AG04449 (cell line): ENCODE measurements at regions not wholly inside any gene's neighbourhood (a gene's known extent, or its start where the extent isn't known, plus 50 kb on each side); places are given as distances from the start of the nearest gene placed in this dataset.

Experiments used
- CTCF ChIA-PET: fragments of 350-600 bp; formaldehyde crosslinking; extraction: SDS; loops from one replicate; lab custom pipeline; 2021; ENCODE audit warnings: antibody characterized with exemption; lab: Yijun Ruan, JAX
- POLR2A ChIA-PET: fragments of 400-600, 350-600 bp; formaldehyde crosslinking; extraction: SDS; loops from one replicate; lab custom pipeline; 2020; ENCODE audit warnings: antibody characterized with exemption, inconsistent platforms; lab: Yijun Ruan, JAX
- DNase-seq: peaks from one replicate; pipeline ENCODE4 v3.0.0-alpha.2; 2010; ENCODE audit warnings: low read depth, low spot score
- H3K4me3 ChIP-seq: 2 replicates; pipeline ENCODE4 v1.5.1; 2011; ENCODE audit warnings: low read depth, mild to moderate bottlenecking, control low read depth, low read length
- CTCF ChIP-seq: IDR thresholded peaks from one replicate; pipeline ENCODE4 v1.5.1; 2011; ENCODE audit warnings: mild to moderate bottlenecking, moderate library complexity, low read length, control low read depth, inconsistent platforms; ENCODE audit not compliant: insufficient read depth; ENCODE audit errors: missing control alignments

GRCh38 chr3:130601442-130601971 lies 84.5 kb downstream of the COL6A6 start:
- DNase-seq: no peak
- ChIA-PET CTCF (no interaction called here), POLR2A (no interaction called here)
- H3K4me3 ChIP-seq: no peak overlapping the region
- TF ChIP-seq CTCF: no peak

- ChIA-PET CTCF (no interaction called here), POLR2A (no interaction called here)
- no peak for DNase-seq
- H3K4me3 ChIP-seq: no peak overlapping the region
- no peak for TF ChIP-seq CTCF
Measured at GRCh38 chr3:130604806-130605205, 87.8 kb downstream of the COL6A6 start.

- POLR2A ChIA-PET: no interaction called here
- DNase-seq: no peak
- no peak overlapping the region for H3K4me3 ChIP-seq
- CTCF ChIA-PET: no interaction called here
- no peak for TF ChIP-seq CTCF
Measured at GRCh38 chr3:130606336-130606735, 89.4 kb downstream of the COL6A6 start.

- TF ChIP-seq CTCF: no peak
- ChIA-PET POLR2A (no interaction called here), CTCF (no interaction called here)
- DNase-seq: no peak
- H3K4me3 ChIP-seq: no peak overlapping the region
Measured at GRCh38 chr3:130607553-130608154, 90.7 kb downstream of the COL6A6 start.

DNA sequence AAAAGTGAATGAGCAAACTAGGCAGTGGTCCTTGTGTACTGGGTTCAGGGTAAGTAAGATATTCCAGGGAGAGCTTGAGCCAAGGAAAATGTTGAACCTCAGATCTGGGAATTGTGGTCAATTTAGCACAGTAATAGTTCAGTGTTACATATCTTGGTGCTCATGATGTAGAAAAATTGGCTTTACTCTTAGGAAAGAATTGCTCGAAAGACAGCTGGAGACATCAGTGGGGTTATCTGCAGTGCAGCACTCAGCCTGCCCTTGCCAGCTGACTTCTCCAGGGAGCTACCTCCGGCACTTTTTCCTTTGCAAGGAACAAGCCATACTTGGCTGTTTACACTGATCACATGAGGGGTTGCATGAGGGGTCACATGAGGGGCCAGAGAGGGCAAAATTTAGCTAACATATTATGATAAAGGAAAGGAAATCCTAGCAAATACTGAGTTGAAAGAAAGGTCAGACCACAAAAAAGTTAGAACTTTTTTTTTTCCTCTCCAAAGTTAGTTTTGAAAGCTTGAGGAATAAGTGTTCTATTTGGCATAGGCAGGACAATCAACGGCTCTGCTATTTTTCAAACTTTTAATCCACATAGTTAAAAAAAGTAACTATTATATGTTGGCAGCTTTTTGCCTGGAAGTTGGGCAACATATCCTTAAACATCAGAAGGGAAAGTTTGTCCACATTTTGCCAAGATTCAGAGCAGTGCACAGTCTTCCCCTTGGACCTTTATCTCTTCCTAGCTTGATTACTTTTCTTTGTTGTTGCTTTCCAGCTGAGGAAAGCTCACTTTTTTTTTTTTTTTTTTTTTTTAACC lies 92.4 kb downstream of the COL6A6 start:
- CTCF ChIA-PET: no interaction called here
- POLR2A ChIA-PET: no interaction called here
- no peak for TF ChIP-seq CTCF

DNA sequence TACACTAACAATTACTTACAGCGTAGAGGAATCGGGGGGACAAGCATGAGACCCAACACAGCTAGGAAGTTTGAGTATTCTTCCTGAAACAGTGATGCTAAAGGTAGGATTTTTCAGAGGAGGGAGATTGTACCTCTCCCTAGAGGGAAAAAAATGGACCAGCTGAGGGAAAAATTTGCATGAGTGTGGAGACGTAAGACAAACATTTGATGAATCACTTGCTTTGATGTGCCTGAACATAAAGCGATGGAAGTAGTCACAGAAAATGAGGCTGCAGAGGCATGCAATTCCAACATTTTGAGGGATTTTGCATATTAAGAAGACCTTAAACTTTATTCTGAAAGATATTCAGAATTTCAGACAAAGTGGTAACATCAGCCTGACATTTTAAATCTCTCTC lies 102.2 kb downstream of the COL6A6 start:
- CTCF ChIA-PET: no interaction called here
- no peak for TF ChIP-seq CTCF
- no peak overlapping the region for H3K4me3 ChIP-seq
- no peak for DNase-seq
- POLR2A ChIA-PET: no interaction called here

More for the DNA sequence above, 92.4 kb downstream of the COL6A6 start:
- no peak overlapping the region for H3K4me3 ChIP-seq
- DNase-seq: no peak
